Sigmoid colon (tissue), 4 donors: ENCODE measurements at regions not wholly inside any gene's neighbourhood (a gene's known extent, or its start where the extent isn't known, plus 50 kb on each side); places are given as distances from the start of the nearest gene placed in this dataset.

Source experiments
- EP300 ChIP-seq, 4 donors: sonication (generic); formaldehyde crosslinking; IDR thresholded peaks; one replicate each; pipeline ENCODE4 v1.6.1; 2017; ENCODE audit warnings: antibody characterized with exemption in 4 of 4
- POLR2A ChIP-seq, 2 donors: fragments of 450-650 bp; IDR thresholded peaks; one replicate each; pipeline ENCODE4 v1.6.1; 2016; ENCODE audit warnings: antibody characterized with exemption in 2 of 2, mild to moderate bottlenecking in 2 of 2, moderate library complexity in 2 of 2
- POLR2AphosphoS5 ChIP-seq, 4 donors: sonication (generic); formaldehyde crosslinking; IDR thresholded peaks; one replicate each; pipeline ENCODE4 v1.6.1; 2017; ENCODE audit warnings: antibody characterized with exemption in 4 of 4
- TF ChIP-seq, protein P1 (sequence below), 4 experiments: fragments of 450-650 bp in 3 of 4; fragments of 200-600 bp in 1 of 4; IDR thresholded peaks; one replicate each; pipeline ENCODE4 v1.5.1; 2016 to 2019; ENCODE audit warnings: antibody characterized with exemption in 4 of 4, mild to moderate bottlenecking in 3 of 4, moderate library complexity in 2 of 4

DNA sequence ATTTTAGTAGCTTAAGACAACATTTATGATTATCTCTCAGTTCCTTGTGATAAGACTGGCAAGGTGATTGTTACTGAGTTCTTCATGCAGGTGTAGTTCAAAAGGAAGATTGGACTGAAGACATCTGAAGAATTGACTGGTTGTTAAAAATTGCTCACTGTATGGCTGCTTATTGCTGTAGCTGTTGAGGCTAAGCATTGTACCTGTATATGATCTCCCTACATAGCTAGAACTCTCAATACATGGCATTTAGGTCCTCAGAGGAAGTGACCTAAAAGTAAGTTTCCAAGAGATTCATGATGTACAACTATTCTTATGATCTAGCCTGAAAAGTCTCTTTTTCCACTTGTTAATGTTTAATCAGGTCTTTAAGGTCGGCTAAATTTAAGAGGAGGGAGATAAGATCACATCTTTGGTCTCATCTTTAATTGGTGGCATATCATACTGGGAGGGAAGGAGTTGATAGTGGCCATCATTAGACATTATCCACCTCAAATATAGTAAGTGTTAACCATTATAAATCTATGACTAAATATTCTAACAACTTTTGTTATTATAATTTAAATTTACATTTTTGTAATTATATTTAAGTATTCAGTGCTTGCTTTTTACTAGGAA, 401.2 kb upstream of the EPHA7 start:
- TF ChIP-seq, protein P1, sequence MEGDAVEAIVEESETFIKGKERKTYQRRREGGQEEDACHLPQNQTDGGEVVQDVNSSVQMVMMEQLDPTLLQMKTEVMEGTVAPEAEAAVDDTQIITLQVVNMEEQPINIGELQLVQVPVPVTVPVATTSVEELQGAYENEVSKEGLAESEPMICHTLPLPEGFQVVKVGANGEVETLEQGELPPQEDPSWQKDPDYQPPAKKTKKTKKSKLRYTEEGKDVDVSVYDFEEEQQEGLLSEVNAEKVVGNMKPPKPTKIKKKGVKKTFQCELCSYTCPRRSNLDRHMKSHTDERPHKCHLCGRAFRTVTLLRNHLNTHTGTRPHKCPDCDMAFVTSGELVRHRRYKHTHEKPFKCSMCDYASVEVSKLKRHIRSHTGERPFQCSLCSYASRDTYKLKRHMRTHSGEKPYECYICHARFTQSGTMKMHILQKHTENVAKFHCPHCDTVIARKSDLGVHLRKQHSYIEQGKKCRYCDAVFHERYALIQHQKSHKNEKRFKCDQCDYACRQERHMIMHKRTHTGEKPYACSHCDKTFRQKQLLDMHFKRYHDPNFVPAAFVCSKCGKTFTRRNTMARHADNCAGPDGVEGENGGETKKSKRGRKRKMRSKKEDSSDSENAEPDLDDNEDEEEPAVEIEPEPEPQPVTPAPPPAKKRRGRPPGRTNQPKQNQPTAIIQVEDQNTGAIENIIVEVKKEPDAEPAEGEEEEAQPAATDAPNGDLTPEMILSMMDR (IDR thresholded peaks at IDR 0.05) = no peak
- no peak for TF ChIP-seq EP300 (IDR thresholded peaks at IDR 0.05)
- no peak for TF ChIP-seq POLR2AphosphoS5 (IDR thresholded peaks at IDR 0.05)
- no peak for TF ChIP-seq POLR2A (IDR thresholded peaks at IDR 0.05)
